H1 (cell line): ENCODE measurements at regions not wholly inside any gene's neighbourhood (a gene's known extent, or its start where the extent isn't known, plus 50 kb on each side); places are given as distances from the start of the nearest gene placed in this dataset.

ENCODE experiments used
- CTCF ChIA-PET: fragments of 300-600 bp; sonication (Branson Sonifier 250); formaldehyde crosslinking; loops from one replicate; lab custom pipeline; 2021; ENCODE audit not compliant: partially characterized antibody; lab: Charles Lee
- POLR2A ChIA-PET: fragments of 300-600 bp; sonication (Branson Sonifier 250); formaldehyde crosslinking; loops from one replicate; lab custom pipeline; 2021; ENCODE audit warnings: inconsistent platforms; ENCODE audit not compliant: partially characterized antibody; lab: Charles Lee
- DNase-seq, 2 experiments: peaks; one replicate each; pipeline versions ENCODE4 v3.0.0 to v3.0.0-alpha.2; 2010 to 2022; ENCODE audit warnings: low spot score in 2 of 2, low read depth in 1 of 2, mixed read lengths in 1 of 2
- FAIRE-seq: peaks from 2 replicates; lab custom pipeline; 2011; peaks lifted over from hg19 to GRCh38; lab: Jason Lieb, UNC
- H2AFZ ChIP-seq: 2 replicates; pipeline ENCODE4 v1.8.1; 2012; ENCODE audit warnings: low read length, inconsistent platforms
- H2AK5ac ChIP-seq: 2 replicates; pipeline ENCODE4 v1.6.1; 2013; ENCODE audit warnings: low read depth, low read length
- H2BK120ac ChIP-seq: replicated peaks from 2 replicates; pipeline ENCODE3; 2013; ENCODE audit warnings: low read depth, low read length, inconsistent platforms
- H2BK12ac ChIP-seq: 2 replicates; pipeline ENCODE4 v1.6.1; 2013; ENCODE audit warnings: low read depth, low read length
- H2BK15ac ChIP-seq: 2 replicates; pipeline ENCODE4 v1.6.1; 2013; ENCODE audit warnings: low read length
- H2BK20ac ChIP-seq: 2 replicates; pipeline ENCODE4 v1.6.1; 2013; ENCODE audit warnings: low read length
- H2BK5ac ChIP-seq: 2 replicates; pipeline ENCODE4 v1.6.1; 2013; ENCODE audit warnings: low read depth, low read length
- H3K14ac ChIP-seq: 2 replicates; pipeline ENCODE4 v1.6.1; 2013; ENCODE audit warnings: inconsistent platforms; ENCODE audit not compliant: insufficient read length
- H3K18ac ChIP-seq: 2 replicates; pipeline ENCODE4 v1.6.1; 2013; ENCODE audit warnings: low read length; ENCODE audit errors: extremely low read depth
- H3K23ac ChIP-seq: 2 replicates; pipeline ENCODE4 v1.6.1; 2013; ENCODE audit warnings: inconsistent platforms; ENCODE audit not compliant: insufficient read length
- H3K23me2 ChIP-seq: 2 replicates; pipeline ENCODE4 v1.6.1; 2013; ENCODE audit warnings: low read depth, low read length
- H3K27ac ChIP-seq: 2 replicates; pipeline ENCODE4 v1.6.1; 2011; ENCODE audit warnings: low read depth, low read length, inconsistent platforms
- H3K27me3 ChIP-seq, 4 experiments: replicated peaks in 1 of 4; 1 replicate in 1 of 4; 2 replicates in 3 of 4; pipeline versions ENCODE4 v1.6.1 to v1.8.1; 2011 to 2013; ENCODE audit warnings: low read length in 3 of 4, mild to moderate bottlenecking in 3 of 4, inconsistent platforms in 2 of 4, mixed read lengths in 2 of 4, moderate library complexity in 1 of 4; ENCODE audit not compliant: control insufficient read depth in 3 of 4, insufficient read depth in 3 of 4; ENCODE audit errors: extremely low read depth in 1 of 4
- H3K36me3 ChIP-seq, 4 experiments: 2 replicates each; pipeline versions ENCODE4 v1.6.1 to v1.8.1; 2011 to 2013; ENCODE audit warnings: mild to moderate bottlenecking in 4 of 4, low read length in 3 of 4, moderate library complexity in 2 of 4, control low read depth in 1 of 4, inconsistent platforms in 1 of 4; ENCODE audit not compliant: insufficient read depth in 4 of 4, control insufficient read depth in 2 of 4
- H3K4ac ChIP-seq: replicated peaks from 2 replicates; pipeline ENCODE3; 2013; ENCODE audit warnings: low read length, low read depth, mixed read lengths, inconsistent platforms; ENCODE audit not compliant: insufficient read length
- H3K4me1 ChIP-seq, 4 experiments: replicated peaks in 1 of 4; 1 replicate in 1 of 4; 2 replicates in 3 of 4; pipeline versions ENCODE4 v1.6.1 to v1.8.1; 2011 to 2013; ENCODE audit warnings: low read length in 3 of 4, inconsistent platforms in 2 of 4, mixed read lengths in 1 of 4; ENCODE audit not compliant: insufficient read depth in 4 of 4, control insufficient read depth in 3 of 4
- H3K4me2 ChIP-seq, 2 experiments: 2 replicates each; pipeline versions ENCODE4 v1.6.1 to v1.8.1; 2011 to 2013; ENCODE audit warnings: low read depth in 2 of 2, low read length in 2 of 2, control low read depth in 1 of 2, inconsistent platforms in 1 of 2, mild to moderate bottlenecking in 1 of 2; ENCODE audit not compliant: insufficient read depth in 1 of 2
- H3K4me3 ChIP-seq, 4 experiments: fragments of 200-600, 300-600 bp in 1 of 4; sonication (generic), shearing (Covaris generic), sonication (Bioruptor Twin) in 1 of 4; 2 replicates each; pipeline versions ENCODE4 v1.5.1 to v1.8.1; 2011 to 2016; ENCODE audit warnings: low read length in 4 of 4, low read depth in 3 of 4, control low read depth in 2 of 4, inconsistent platforms in 2 of 4, mild to moderate bottlenecking in 2 of 4, mixed read lengths in 1 of 4, moderate library complexity in 1 of 4; ENCODE audit not compliant: insufficient read depth in 2 of 4; ENCODE audit errors: extremely low read depth in 1 of 4
- H3K56ac ChIP-seq: replicated peaks from 2 replicates; pipeline ENCODE3; 2013; ENCODE audit warnings: low read depth, mild to moderate bottlenecking, mixed read lengths, low read length, inconsistent platforms; ENCODE audit not compliant: insufficient read length
- H3K79me1 ChIP-seq: 2 replicates; pipeline ENCODE4 v1.6.1; 2013; ENCODE audit warnings: low read depth, low read length, control low read depth
- H3K79me2 ChIP-seq, 2 experiments: 2 replicates each; pipeline versions ENCODE4 v1.6.1 to v1.8.1; 2012 to 2013; ENCODE audit warnings: low read length in 2 of 2, mild to moderate bottlenecking in 2 of 2, inconsistent platforms in 1 of 2; ENCODE audit not compliant: insufficient read depth in 2 of 2, control insufficient read depth in 1 of 2
- H3K9ac ChIP-seq, 4 experiments: replicated peaks in 1 of 4; 1 replicate in 1 of 4; 2 replicates in 3 of 4; pipeline versions ENCODE4 v1.6.1 to v1.8.1; 2011 to 2013; ENCODE audit warnings: low read depth in 3 of 4, low read length in 3 of 4, control low read depth in 2 of 4, mild to moderate bottlenecking in 2 of 4, moderate library complexity in 2 of 4, inconsistent platforms in 1 of 4; ENCODE audit errors: extremely low read depth in 1 of 4
- H3K9me3 ChIP-seq, 2 experiments: 2 replicates each; pipeline versions ENCODE4 v1.6.1 to v1.8.1; 2012 to 2013; ENCODE audit warnings: mild to moderate bottlenecking in 2 of 2, moderate library complexity in 2 of 2, control low read depth in 1 of 2, inconsistent platforms in 1 of 2, low read depth in 1 of 2, low read length in 1 of 2, mixed read lengths in 1 of 2; ENCODE audit not compliant: insufficient read depth in 2 of 2
- H4K20me1 ChIP-seq, 2 experiments: replicated peaks in 1 of 2; 2 replicates each; pipeline versions ENCODE3 to v1.8.1; 2011 to 2013; ENCODE audit warnings: inconsistent platforms in 2 of 2, low read length in 2 of 2, mild to moderate bottlenecking in 1 of 2; ENCODE audit not compliant: insufficient read depth in 2 of 2, control insufficient read depth in 1 of 2
- H4K5ac ChIP-seq: 2 replicates; pipeline ENCODE4 v1.6.1; 2013; ENCODE audit warnings: low read length, low read depth, mixed read lengths, inconsistent platforms; ENCODE audit not compliant: insufficient read length
- H4K8ac ChIP-seq: 2 replicates; pipeline ENCODE4 v1.8.0; 2013; ENCODE audit warnings: mild to moderate bottlenecking, moderate library complexity, low read length, inconsistent platforms; ENCODE audit not compliant: insufficient read depth; ENCODE audit errors: extremely low read depth
- H4K91ac ChIP-seq: replicated peaks from 2 replicates; pipeline ENCODE3; 2013; ENCODE audit warnings: low read length, mixed read lengths, inconsistent platforms; ENCODE audit not compliant: insufficient read length
- ASH2L ChIP-seq: fragments of 200-600, 300-600 bp; sonication (generic); IDR thresholded peaks from one replicate; pipeline ENCODE4 v1.7.1; 2017; ENCODE audit warnings: low read length
- CBX5 ChIP-seq: fragments of 300-800, 300-1000 bp; sonication (generic); IDR thresholded peaks from 2 replicates; pipeline ENCODE4 v1.7.1; 2016; ENCODE audit warnings: antibody characterized with exemption, low read length, low read depth
- CHD1 ChIP-seq: IDR thresholded peaks from 2 replicates; pipeline ENCODE4 v1.6.1; 2012; ENCODE audit warnings: low read depth, low read length, improper control_type of control experiment
- EP300 ChIP-seq, 2 experiments: IDR thresholded peaks; 1 replicate in 1 of 2; 2 replicates in 1 of 2; pipeline ENCODE4 v1.6.1; 2011 to 2012; ENCODE audit warnings: low read depth in 2 of 2, low read length in 2 of 2, mild to moderate bottlenecking in 2 of 2, borderline replicate concordance in 1 of 2, inconsistent platforms in 1 of 2, moderate library complexity in 1 of 2
- HDAC2 ChIP-seq, 2 experiments: fragments of 300-600 bp in 1 of 2; sonication (generic) in 1 of 2; IDR thresholded peaks; 2 replicates each; pipeline ENCODE4 v1.6.1; 2011 to 2012; ENCODE audit warnings: low read depth in 2 of 2, low read length in 2 of 2, mild to moderate bottlenecking in 2 of 2, moderate library complexity in 2 of 2, borderline replicate concordance in 1 of 2, inconsistent platforms in 1 of 2
- HDAC6 ChIP-seq: IDR thresholded peaks from one replicate; pipeline ENCODE4 v1.7.1; 2012; ENCODE audit warnings: low read depth, mild to moderate bottlenecking, inconsistent platforms, low read length, moderate library complexity
- KDM4A ChIP-seq: IDR thresholded peaks from one replicate; pipeline ENCODE4 v1.7.1; 2012; ENCODE audit warnings: low read depth, mild to moderate bottlenecking, moderate library complexity, low read length, inconsistent platforms; ENCODE audit not compliant: severe bottlenecking
- PHF8 ChIP-seq: fragments of 200-600 bp; sonication (generic); conservative IDR thresholded peaks from 2 replicates; pipeline ENCODE4 v1.7.1; 2012; ENCODE audit warnings: low read depth, mild to moderate bottlenecking, inconsistent platforms, low read length, moderate library complexity
- POU5F1 ChIP-seq: IDR thresholded peaks from 2 replicates; pipeline ENCODE4 v1.6.1; 2011; ENCODE audit warnings: low read depth, mild to moderate bottlenecking, low read length, moderate library complexity
- RFX5 ChIP-seq: IDR thresholded peaks from 2 replicates; pipeline ENCODE4 v1.6.1; 2011; ENCODE audit warnings: low read depth, low read length, improper control_type of control experiment, borderline replicate concordance
- RNF2 ChIP-seq: fragments of 200-900, 300-1000 bp; sonication (generic); IDR thresholded peaks from 2 replicates; pipeline ENCODE4 v1.7.1; 2016; ENCODE audit warnings: borderline replicate concordance, low read depth, mild to moderate bottlenecking, antibody characterized with exemption, low read length; ENCODE audit not compliant: poor library complexity, severe bottlenecking; ENCODE audit errors: missing control alignments
- SIN3A ChIP-seq, 2 experiments: IDR thresholded peaks in 1 of 2; conservative IDR thresholded peaks in 1 of 2; 2 replicates each; pipeline ENCODE4 v1.6.1; 2011 to 2012; ENCODE audit warnings: low read length in 2 of 2, improper control_type of control experiment in 1 of 2, low read depth in 1 of 2, mild to moderate bottlenecking in 1 of 2
- SRF ChIP-seq: IDR thresholded peaks from 2 replicates; pipeline ENCODE4 v1.6.1; 2011; ENCODE audit warnings: mild to moderate bottlenecking, low read depth, low read length, moderate library complexity
- whole genome bisulfite sequencing, 2 experiments: shearing (Covaris generic) in 1 of 2; methylation state at CpG; one replicate each; pipeline versions ENCODE4 v1.1.6 to v1.1.7; 2013 to 2015; ENCODE audit warnings: low lambda C conversion rate in 2 of 2, mixed read lengths in 2 of 2, inconsistent platforms in 1 of 2, low coverage in 1 of 2, missing lambda C conversion rate in 1 of 2; ENCODE audit not compliant: insufficient replicate concordance in 2 of 2, insufficient coverage in 1 of 2, insufficient read length in 1 of 2; ENCODE audit errors: extremely low coverage in 1 of 2, missing lambda C conversion rate in 1 of 2; 5-methylcytosine and 5-hydroxymethylcytosine counted together

- Histone ChIP-seq H3K79me1 (peaks cover 8% of the 10 kb centered on the region), H3K9ac (no peak overlapping the region), H3K79me2 (peaks cover 0 to 30% of the 10 kb centered on the region in 2 experiments; a peak in 2 of 4 replicates), H2BK12ac (no peak overlapping the region), H4K5ac (no peak overlapping the region), H2BK120ac (no peak overlapping the region), H3K4ac (no peak overlapping the region), H2BK5ac (no peak overlapping the region), H4K8ac (no peak overlapping the region), H3K9me3 (no peaks in the 10 kb centered on the region), H3K18ac (no peak overlapping the region), H3K14ac (no peak overlapping the region), H3K23me2 (no peaks in the 10 kb centered on the region), H2BK20ac (no peak overlapping the region), H2AK5ac (no peak overlapping the region), H3K4me3 (no peak overlapping the region), H3K27ac (no peak overlapping the region), H4K91ac (no peak overlapping the region), H3K23ac (no peak overlapping the region), H3K56ac (no peak overlapping the region), H2AFZ (no peak overlapping the region), H3K4me1 (peaks cover 0 to 3% (median 0%) of the 10 kb centered on the region in 4 experiments; a peak in 1 of 7 replicates), H3K36me3 (peaks cover 0 to 4% (median 1%) of the 10 kb centered on the region in 4 experiments; a peak in 1 of 8 replicates), H4K20me1 (peaks cover 8 to 17% of the 10 kb centered on the region in 2 experiments), H3K4me2 (no peak overlapping the region), H3K27me3 (no peaks in the 10 kb centered on the region), H2BK15ac (no peak overlapping the region)
- DNase-seq, result no peak
- POLR2A ChIA-PET, result no interaction called here
- CTCF ChIA-PET, result interaction anchor here (1.3 kb wide), 1 partner anchor 15 kb away, joined by 3 read pairs; no protein-coding TSS in a partner anchor
- no peak for FAIRE-seq
- WGBS, 2 experiments, result 93% methylated on average over 6 of the region's 6 CpGs; no CpG with 5 or more reads in 1 of the 2 experiments
- TF ChIP-seq SRF, result no peak
- TF ChIP-seq RNF2, result no peak
- no peak for TF ChIP-seq SIN3A (conservative IDR thresholded peaks at IDR 0.05 in 1 of 2, IDR thresholded peaks at IDR 0.05 in 1 of 2; ENCODE audit: low read depth in 1 of 2, low read length in 2 of 2)
- TF ChIP-seq EP300 (IDR thresholded peaks at IDR 0.05; ENCODE audit: borderline replicate concordance in 1 of 2, low read depth in 2 of 2, low read length in 2 of 2), result no peak
- no peak for TF ChIP-seq HDAC2 (IDR thresholded peaks at IDR 0.05; ENCODE audit: borderline replicate concordance in 1 of 2, low read depth in 2 of 2, low read length in 2 of 2)
- TF ChIP-seq POU5F1, result no peak
- no peak for TF ChIP-seq RFX5
- no peak for TF ChIP-seq ASH2L
- TF ChIP-seq KDM4A, result no peak
- no peak for TF ChIP-seq PHF8
- TF ChIP-seq CHD1, result no peak
- no peak for TF ChIP-seq CBX5
- TF ChIP-seq HDAC6, result no peak
Observed at GRCh38 chr22:42180349-42180842, 49.8 kb upstream of the CYP2D6 start.
